Endothelial cell of hepatic sinusoid (primary cell): ENCODE measurements at regions not wholly inside any gene's neighbourhood (a gene's known extent, or its start where the extent isn't known, plus 50 kb on each side); places are given as distances from the start of the nearest gene placed in this dataset.

Source experiments
- in situ Hi-C: cut with HindIII; loops from 2 replicates; pipeline ENCODE4 v1.10.0; 2017; ENCODE audit warnings: low sequenced_read_pairs

DNA sequence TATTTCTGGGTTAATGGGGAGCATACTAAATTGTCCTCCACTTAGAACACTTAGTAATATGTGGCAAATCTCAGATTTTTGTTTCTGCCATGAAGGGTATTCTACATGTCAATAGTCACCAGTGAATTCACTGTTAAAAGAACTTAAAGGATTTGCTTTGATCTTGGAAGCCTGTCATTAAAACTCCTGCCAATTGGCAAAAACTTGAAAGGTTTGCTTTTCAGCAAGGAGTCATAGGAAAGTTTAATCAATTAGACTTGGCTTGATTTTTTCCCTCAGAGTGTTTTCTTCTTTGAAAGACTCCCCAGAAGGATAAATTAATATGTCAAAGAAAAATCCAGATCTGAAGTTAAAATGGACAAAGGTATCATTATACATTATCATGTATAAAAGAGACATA lies 671.9 kb upstream of the PKDCC start:
- in situ Hi-C loops = no loop called here

GRCh38 chr2:41377837-41378236 lies 670.0 kb upstream of the PKDCC start:
- in situ Hi-C loops = no loop called here

DNA sequence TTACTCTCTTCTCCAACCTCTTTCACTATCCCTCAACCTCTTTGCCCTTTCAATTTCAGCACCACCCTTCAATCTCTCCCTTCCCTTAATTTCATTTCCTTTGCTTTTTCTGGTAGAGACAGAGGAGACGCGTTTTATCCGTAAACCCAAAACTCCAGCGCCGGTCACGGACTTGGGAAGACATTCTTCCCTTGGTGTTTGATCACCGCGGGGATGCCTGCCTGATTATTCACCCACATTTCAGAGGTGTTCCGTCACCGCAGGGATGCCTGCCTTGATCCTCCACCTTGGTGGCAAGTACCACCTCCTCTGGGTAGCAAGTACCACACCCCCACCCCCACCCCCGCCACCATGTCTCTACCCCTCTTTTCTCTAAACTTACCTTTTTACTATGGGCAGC lies 669.4 kb upstream of the PKDCC start:
- in situ Hi-C loops = no loop called here

GRCh38 chr2:41379496-41380221 lies 668.2 kb upstream of the PKDCC start:
- in situ Hi-C loops = no loop called here

- in situ Hi-C loops = no loop called here
Observed at GRCh38 chr2:41381701-41382100, 666.1 kb upstream of the PKDCC start.

- in situ Hi-C loops = no loop called here
Observed at GRCh38 chr2:41387519-41387918, 660.3 kb upstream of the PKDCC start.

DNA sequence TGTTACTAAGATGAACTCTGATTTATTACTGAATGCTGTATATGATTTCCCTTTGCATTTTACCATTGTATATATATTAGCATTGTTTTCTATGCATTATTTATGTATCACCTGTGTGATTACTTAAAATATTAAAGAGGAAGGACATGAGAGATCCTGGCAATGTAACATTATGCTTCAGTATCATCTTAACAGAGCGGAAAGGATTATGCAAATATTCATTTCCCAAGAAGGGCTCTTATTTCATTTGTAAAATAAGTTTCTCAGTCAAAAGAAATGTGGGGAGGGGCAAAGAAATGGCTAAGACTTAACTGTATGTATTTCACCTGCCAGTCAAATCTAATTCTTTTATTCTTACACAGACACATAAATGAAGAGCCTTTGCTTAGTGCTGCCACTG lies 654.2 kb upstream of the PKDCC start:
- in situ Hi-C loops = no loop called here

DNA sequence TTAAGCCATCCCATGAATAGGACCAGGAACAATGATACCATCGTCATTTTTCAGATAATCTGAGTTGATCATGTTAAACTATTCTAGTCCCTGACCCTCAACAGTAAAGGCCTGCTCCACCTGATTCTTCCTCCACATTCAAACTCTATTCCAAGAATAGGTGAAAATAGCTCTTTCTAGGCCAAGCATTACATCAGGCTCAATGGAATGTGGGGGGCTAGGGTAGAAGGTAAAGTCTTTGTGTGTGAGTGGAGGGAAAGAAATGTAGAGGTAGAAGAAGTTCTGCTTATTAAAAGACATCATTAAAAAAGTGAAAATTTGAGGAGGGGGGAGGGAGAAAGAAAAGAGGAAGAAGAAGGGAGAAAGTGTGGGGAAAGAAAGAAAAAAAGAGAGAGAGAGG lies 653.3 kb upstream of the PKDCC start:
- in situ Hi-C loops = no loop called here

- in situ Hi-C loops = no loop called here
Observed at GRCh38 chr2:41395692-41396091, 652.1 kb upstream of the PKDCC start.

GRCh38 chr2:41399437-41400087 lies 648.3 kb upstream of the PKDCC start:
- in situ Hi-C loops = no loop called here

DNA sequence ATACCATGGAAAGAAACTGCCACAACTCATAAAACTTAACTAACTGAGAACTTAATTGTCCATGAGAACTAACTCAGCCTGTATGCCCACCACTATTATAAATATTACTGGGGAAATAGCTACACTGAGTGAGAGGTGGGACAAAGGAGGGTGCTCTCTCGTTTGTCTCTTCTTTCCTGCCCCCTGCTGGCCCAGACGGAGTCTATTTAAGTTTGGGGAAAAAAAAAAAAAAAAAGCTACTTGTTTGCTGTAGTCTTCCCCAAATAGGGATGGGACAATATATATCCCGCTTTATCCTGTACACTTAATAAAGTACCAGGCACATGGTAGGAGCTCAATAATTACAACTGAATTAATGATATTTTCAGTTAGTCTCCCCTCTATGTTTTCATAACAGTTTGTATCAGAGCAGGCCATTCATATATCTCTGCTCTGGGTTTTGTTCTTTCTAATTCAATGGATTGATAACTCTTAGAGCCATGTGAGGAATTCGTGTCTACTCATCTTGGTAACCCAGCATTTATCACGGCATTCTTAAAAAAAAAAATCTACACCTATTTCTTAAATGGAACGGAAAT lies 647.6 kb upstream of the PKDCC start:
- in situ Hi-C loops = no loop called here

- in situ Hi-C loops = no loop called here
Observed at GRCh38 chr2:41405441-41405840, 642.4 kb upstream of the PKDCC start.

DNA sequence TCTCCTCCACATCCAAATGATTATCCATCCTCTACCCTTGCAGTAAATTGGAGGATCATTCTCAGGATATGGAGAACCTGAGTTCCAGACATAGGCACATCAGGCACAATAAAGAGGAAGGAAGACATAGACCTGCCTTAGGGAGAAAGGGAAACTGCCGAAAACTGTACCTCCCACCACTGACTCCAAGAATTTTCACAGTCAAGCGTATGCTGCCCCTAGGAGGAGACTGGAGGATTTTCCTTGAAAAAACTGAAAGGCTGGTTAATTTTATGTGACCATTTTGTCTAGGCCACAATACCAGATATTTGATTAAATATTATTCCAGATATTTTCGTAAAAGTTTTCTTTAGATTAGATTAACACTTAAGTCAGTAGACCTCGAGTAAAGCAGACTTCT lies 638.5 kb upstream of the PKDCC start:
- in situ Hi-C loops = no loop called here

- in situ Hi-C loops = no loop called here
Observed at GRCh38 chr2:41410011-41410410, 637.8 kb upstream of the PKDCC start.

DNA sequence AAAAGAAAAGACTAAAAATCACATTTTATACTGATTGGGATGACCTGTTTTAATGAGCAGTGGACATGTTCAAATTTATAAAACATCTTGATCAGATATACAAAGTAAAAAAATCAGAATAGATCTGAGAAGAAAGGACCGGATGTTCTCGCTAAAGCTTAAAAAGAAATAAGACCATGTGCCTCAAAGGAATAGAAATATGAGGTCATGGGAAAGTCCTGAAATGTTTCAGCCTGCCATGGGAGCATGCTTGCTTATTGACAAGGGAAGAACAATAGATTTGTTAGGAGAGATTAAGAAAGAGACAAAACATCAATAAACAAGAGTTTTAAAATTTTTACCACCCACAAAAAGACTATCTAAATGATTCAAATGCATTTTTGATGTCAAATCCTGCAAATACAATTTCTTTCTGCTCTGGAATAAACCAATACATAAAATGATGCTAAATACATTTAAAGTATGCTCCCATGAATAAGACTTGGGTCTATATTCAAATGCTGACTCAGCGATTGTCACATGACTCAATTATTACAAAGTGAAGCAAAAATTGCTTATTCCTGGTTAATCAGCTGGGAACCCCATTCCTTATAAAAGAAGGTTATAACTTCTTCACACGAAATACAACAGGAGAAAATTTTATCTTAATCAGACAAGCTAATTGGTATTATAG lies 633.9 kb upstream of the PKDCC start:
- in situ Hi-C loops = no loop called here

DNA sequence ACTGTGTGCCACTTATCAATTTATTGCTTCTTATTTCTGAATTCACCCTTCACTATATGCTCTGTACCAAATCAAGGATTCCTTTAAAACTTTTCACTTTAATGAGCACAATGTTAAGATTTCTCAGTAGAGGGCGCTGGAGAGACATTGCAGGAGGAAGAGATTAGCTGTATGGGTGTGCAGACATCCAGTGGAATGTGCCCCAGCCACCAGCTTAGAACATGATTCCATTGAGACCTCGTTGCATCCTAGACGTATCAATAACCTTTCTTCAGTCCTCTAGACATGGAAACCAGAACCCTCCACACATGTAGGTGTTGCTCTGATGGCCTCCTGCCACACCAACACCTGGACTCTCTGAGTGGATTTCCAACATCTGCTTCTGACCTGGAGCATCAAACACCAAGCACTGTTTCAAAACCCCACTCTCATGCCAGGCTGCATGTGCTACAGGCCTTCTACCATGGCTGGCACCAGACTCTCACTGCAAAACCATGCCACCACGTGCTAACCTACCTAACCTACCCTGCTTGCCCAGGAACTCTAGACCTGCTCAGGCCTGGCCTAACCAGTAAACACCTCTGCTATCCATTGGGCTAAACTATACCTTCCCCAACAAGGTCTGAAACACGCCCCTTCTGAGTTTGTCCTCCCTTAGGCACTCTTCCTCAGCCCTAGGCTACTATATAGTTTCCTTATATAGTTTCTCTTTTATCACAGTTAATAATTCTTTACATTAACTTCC lies 633.2 kb upstream of the PKDCC start:
- in situ Hi-C loops = no loop called here

DNA sequence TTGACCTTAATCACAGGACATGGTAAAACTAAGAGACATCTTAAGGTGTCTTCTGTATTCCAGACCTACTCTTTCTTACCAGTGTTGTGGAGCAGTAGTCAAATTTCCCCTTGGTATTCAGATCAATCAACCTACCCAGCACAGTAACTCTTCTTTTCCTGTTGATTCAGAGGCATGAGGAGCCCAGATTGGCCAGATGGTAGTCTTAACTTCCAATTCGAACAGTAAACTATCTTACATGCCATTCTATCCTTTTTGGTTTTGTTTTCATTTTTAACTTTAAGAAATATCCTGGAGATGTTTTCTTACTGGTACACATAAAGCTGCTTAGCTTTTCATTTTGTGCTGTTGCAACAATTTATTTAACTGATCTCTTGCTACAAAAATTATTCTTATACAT lies 630.3 kb upstream of the PKDCC start:
- in situ Hi-C loops = no loop called here

- in situ Hi-C loops = loop anchor here (5.0 kb wide), 1 partner anchor 87 kb away; no protein-coding TSS in a partner anchor
Observed at GRCh38 chr2:41420219-41420618, 627.6 kb upstream of the PKDCC start.

- in situ Hi-C loops = loop anchor here (5.0 kb wide), 1 partner anchor 86 kb away; no protein-coding TSS in a partner anchor
Observed at GRCh38 chr2:41420872-41421271, 626.9 kb upstream of the PKDCC start.

DNA sequence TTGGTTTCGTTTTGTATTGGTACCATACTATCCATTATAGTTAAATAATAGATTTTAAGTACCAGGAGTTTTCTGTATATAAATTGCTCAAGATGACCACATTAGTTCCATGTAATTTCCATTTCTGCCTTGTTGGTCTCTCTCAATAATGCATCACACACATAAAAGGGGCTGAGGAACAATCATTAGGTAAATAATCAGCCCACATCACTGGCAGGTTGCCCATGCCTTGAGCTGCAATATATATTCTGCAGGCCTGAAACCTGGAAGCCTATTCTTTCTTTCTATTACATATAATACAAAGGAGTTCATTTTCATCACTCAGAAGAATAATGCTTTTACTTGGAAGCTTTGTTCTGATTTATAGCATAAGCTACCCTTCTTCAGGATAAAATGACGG lies 616.1 kb upstream of the PKDCC start:
- in situ Hi-C loops = no loop called here

DNA sequence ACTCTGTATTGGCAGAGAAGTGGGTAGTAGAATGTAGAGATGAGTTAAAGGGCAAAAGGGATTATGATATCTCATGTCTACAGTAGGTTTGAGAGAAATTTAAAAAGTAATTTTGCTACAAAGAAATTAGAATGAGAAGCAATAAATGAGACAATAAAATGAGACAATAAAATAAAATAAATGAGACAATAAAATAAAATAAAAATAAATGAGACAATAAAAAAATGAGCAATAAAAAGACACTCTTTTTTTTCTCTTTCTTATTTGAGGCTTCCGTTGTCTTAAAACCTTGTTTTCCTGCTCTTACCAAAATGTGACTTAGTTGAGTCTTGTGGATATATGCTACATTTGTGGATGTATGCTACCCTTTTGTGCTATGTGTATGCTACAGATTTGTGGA lies 615.4 kb upstream of the PKDCC start:
- in situ Hi-C loops = no loop called here
